ENCODE measurements at regions not wholly inside any gene's neighbourhood (a gene's known extent, or its start where the extent isn't known, plus 50 kb on each side); places are given as distances from the start of the nearest gene placed in this dataset.

- no peak for DNase-seq (ENCODE audit: low read depth)
- no peak overlapping the region for H3K4me3 ChIP-seq (ENCODE audit: low read depth, low read length)
- TF ChIP-seq CTCF (IDR thresholded peaks at IDR 0.05; ENCODE audit: low read depth, low read length) (no peak), MYC (IDR thresholded peaks at IDR 0.05; ENCODE audit: low read depth, low read length) (no peak), POLR2A (IDR thresholded peaks at IDR 0.05; ENCODE audit: extremely low read depth, insufficient read length) (no peak), MAX (IDR thresholded peaks at IDR 0.05; ENCODE audit: low read depth, low read length) (no peak)
Observed at GRCh38 chr9:81417941-81418340, 271.4 kb downstream of the TLE1 start.

GRCh38 chr9:81417299-81417675, 272.1 kb downstream of the TLE1 start:
- TF ChIP-seq POLR2A (IDR thresholded peaks at IDR 0.05; ENCODE audit: extremely low read depth, insufficient read length) (no peak), CTCF (IDR thresholded peaks at IDR 0.05; ENCODE audit: low read depth, low read length) (no peak), MYC (IDR thresholded peaks at IDR 0.05; ENCODE audit: low read depth, low read length) (no peak), MAX (IDR thresholded peaks at IDR 0.05; ENCODE audit: low read depth, low read length) (no peak)
- no peak for DNase-seq (ENCODE audit: low read depth)
- no peak overlapping the region for H3K4me3 ChIP-seq (ENCODE audit: low read depth, low read length)

GRCh38 chr9:81416476-81417298, 272.7 kb downstream of the TLE1 start:
- no peak for TF ChIP-seq CTCF (IDR thresholded peaks at IDR 0.05; ENCODE audit: low read depth, low read length)
- TF ChIP-seq POLR2A (IDR thresholded peaks at IDR 0.05; ENCODE audit: extremely low read depth, insufficient read length), result no peak
- no peak for TF ChIP-seq MAX (IDR thresholded peaks at IDR 0.05; ENCODE audit: low read depth, low read length)
- no peak for TF ChIP-seq MYC (IDR thresholded peaks at IDR 0.05; ENCODE audit: low read depth, low read length)
- H3K4me3 ChIP-seq (ENCODE audit: low read depth, low read length), result no peak overlapping the region
- DNase-seq (ENCODE audit: low read depth), result no peak

- DNase-seq (ENCODE audit: low read depth), result no peak
- no peak for TF ChIP-seq CTCF (IDR thresholded peaks at IDR 0.05; ENCODE audit: low read depth, low read length)
- TF ChIP-seq MAX (IDR thresholded peaks at IDR 0.05; ENCODE audit: low read depth, low read length), result no peak
- no peak for TF ChIP-seq MYC (IDR thresholded peaks at IDR 0.05; ENCODE audit: low read depth, low read length)
- TF ChIP-seq POLR2A (IDR thresholded peaks at IDR 0.05; ENCODE audit: extremely low read depth, insufficient read length), result no peak
- no peak overlapping the region for H3K4me3 ChIP-seq (ENCODE audit: low read depth, low read length)
Observed at GRCh38 chr9:81414836-81415235, 274.5 kb downstream of the TLE1 start.

- no peak for DNase-seq (ENCODE audit: low read depth)
- TF ChIP-seq POLR2A (IDR thresholded peaks at IDR 0.05; ENCODE audit: extremely low read depth, insufficient read length), result no peak
- H3K4me3 ChIP-seq (ENCODE audit: low read depth, low read length), result no peak overlapping the region
Observed at GRCh38 chr9:81411961-81412360, 277.4 kb downstream of the TLE1 start.

GRCh38 chr9:81410201-81410600, 279.1 kb downstream of the TLE1 start:
- DNase-seq (ENCODE audit: low read depth), result no peak
- TF ChIP-seq POLR2A (IDR thresholded peaks at IDR 0.05; ENCODE audit: extremely low read depth, insufficient read length) (no peak), MAX (IDR thresholded peaks at IDR 0.05; ENCODE audit: low read depth, low read length) (no peak), MYC (IDR thresholded peaks at IDR 0.05; ENCODE audit: low read depth, low read length) (no peak), CTCF (IDR thresholded peaks at IDR 0.05; ENCODE audit: low read depth, low read length) (no peak)
- no peak overlapping the region for H3K4me3 ChIP-seq (ENCODE audit: low read depth, low read length)
